Liver (tissue), 8 donors: ENCODE measurements at regions not wholly inside any gene's neighbourhood (a gene's known extent, or its start where the extent isn't known, plus 50 kb on each side); places are given as distances from the start of the nearest gene placed in this dataset.
A peak's percentile ranks its signal among the peaks of the same experiment; 100 is the strongest.

ENCODE experiments used
- DNase-seq: peaks from one replicate; pipeline ENCODE4 v3.0.0-alpha.2; 2017; ENCODE audit warnings: low spot score
- H3K27ac ChIP-seq, 2 donors: one replicate each; pipeline ENCODE4 v1.7.0; 2013; ENCODE audit warnings: inconsistent platforms in 2 of 2, low read length in 2 of 2, control low read depth in 1 of 2, low read depth in 1 of 2, mild to moderate bottlenecking in 1 of 2
- H3K27me3 ChIP-seq, 4 donors: one replicate each; pipeline versions ENCODE4 v1.6.1 to v1.7.0; 2013; ENCODE audit warnings: low read length in 3 of 4, inconsistent platforms in 1 of 4, mild to moderate bottlenecking in 1 of 4, moderate library complexity in 1 of 4; ENCODE audit not compliant: control insufficient read depth in 4 of 4, insufficient read depth in 4 of 4
- H3K36me3 ChIP-seq, 4 donors: one replicate each; pipeline versions ENCODE4 v1.6.1 to v1.7.0; 2013; ENCODE audit warnings: low read length in 3 of 4, mild to moderate bottlenecking in 3 of 4, low read depth in 1 of 4, moderate library complexity in 1 of 4; ENCODE audit not compliant: control insufficient read depth in 4 of 4, insufficient read depth in 3 of 4
- H3K4me1 ChIP-seq, 4 donors: one replicate each; pipeline versions ENCODE4 v1.6.1 to v1.7.0; 2013; ENCODE audit warnings: low read length in 3 of 4, mild to moderate bottlenecking in 3 of 4, moderate library complexity in 1 of 4; ENCODE audit not compliant: control insufficient read depth in 4 of 4, insufficient read depth in 4 of 4
- H3K4me3 ChIP-seq, 3 donors: one replicate each; pipeline versions ENCODE4 v1.6.1 to v1.7.0; 2013; ENCODE audit warnings: low read length in 3 of 3, control low read depth in 1 of 3, low read depth in 1 of 3, mild to moderate bottlenecking in 1 of 3
- H3K9ac ChIP-seq, 2 donors: one replicate each; pipeline ENCODE4 v1.7.0; 2013; ENCODE audit warnings: low read length in 2 of 2, mild to moderate bottlenecking in 2 of 2, moderate library complexity in 2 of 2, control low read depth in 1 of 2, low read depth in 1 of 2
- H3K9me3 ChIP-seq, 4 donors: one replicate each; pipeline versions ENCODE4 v1.6.1 to v1.7.0; 2013; ENCODE audit warnings: low read length in 3 of 4; ENCODE audit not compliant: control insufficient read depth in 4 of 4
- CTCF ChIP-seq: fragments of 150-350 bp; IDR thresholded peaks from 2 replicates; pipeline ENCODE4 v1.5.1; 2017; ENCODE audit warnings: improper control_type of control experiment, low read depth, low read length; ENCODE audit not compliant: missing input control
- EGR1 ChIP-seq, 2 donors: IDR thresholded peaks; 2 replicates each; pipeline ENCODE4 v1.6.1; 2016 to 2018; ENCODE audit warnings: antibody characterized with exemption in 2 of 2, low read depth in 2 of 2
- FOXA1 ChIP-seq: IDR thresholded peaks from 2 replicates; pipeline ENCODE4 v1.6.1; 2016; ENCODE audit warnings: antibody characterized with exemption
- FOXA2 ChIP-seq: IDR thresholded peaks from 2 replicates; pipeline ENCODE4 v1.6.1; 2016; ENCODE audit warnings: antibody characterized with exemption
- GABPA ChIP-seq, 2 donors: IDR thresholded peaks in 1 of 2; conservative IDR thresholded peaks in 1 of 2; 2 replicates each; pipeline ENCODE4 v1.6.1; 2016; ENCODE audit warnings: antibody characterized with exemption in 2 of 2, mild to moderate bottlenecking in 1 of 2, moderate library complexity in 1 of 2
- HNF4A ChIP-seq, 2 donors: conservative IDR thresholded peaks; 2 replicates each; pipeline ENCODE4 v1.6.1; 2016; ENCODE audit warnings: antibody characterized with exemption in 2 of 2, mild to moderate bottlenecking in 2 of 2
- HNF4G ChIP-seq: IDR thresholded peaks from 2 replicates; pipeline ENCODE4 v1.6.1; 2016; ENCODE audit warnings: antibody characterized with exemption
- JUND ChIP-seq, 2 donors: IDR thresholded peaks; 2 replicates each; pipeline ENCODE4 v1.6.1; 2016; ENCODE audit warnings: antibody characterized with exemption in 2 of 2
- NR2F2 ChIP-seq: IDR thresholded peaks from 2 replicates; pipeline ENCODE4 v1.6.1; 2016; ENCODE audit warnings: antibody characterized with exemption
- RAD21 ChIP-seq, 2 donors: IDR thresholded peaks; 2 replicates each; pipeline ENCODE4 v1.6.1; 2016; ENCODE audit warnings: antibody characterized with exemption in 2 of 2, mild to moderate bottlenecking in 2 of 2
- REST ChIP-seq: IDR thresholded peaks from 2 replicates; pipeline ENCODE4 v1.6.1; 2016; ENCODE audit warnings: antibody characterized with exemption, mild to moderate bottlenecking
- RXRA ChIP-seq, 2 donors: IDR thresholded peaks; 2 replicates each; pipeline ENCODE4 v1.6.1; 2017 to 2018; ENCODE audit warnings: antibody characterized with exemption in 2 of 2, mild to moderate bottlenecking in 1 of 2
- SP1 ChIP-seq: IDR thresholded peaks from 2 replicates; pipeline ENCODE4 v1.6.1; 2018; ENCODE audit warnings: antibody characterized with exemption, mild to moderate bottlenecking
- TAF1 ChIP-seq: conservative IDR thresholded peaks from 2 replicates; pipeline ENCODE4 v1.6.1; 2016; ENCODE audit warnings: antibody characterized with exemption, mild to moderate bottlenecking
- YY1 ChIP-seq: IDR thresholded peaks from 2 replicates; pipeline ENCODE4 v1.6.1; 2016; ENCODE audit warnings: antibody characterized with exemption, mild to moderate bottlenecking
- ZBTB33 ChIP-seq: IDR thresholded peaks from 2 replicates; pipeline ENCODE4 v1.6.1; 2016; ENCODE audit warnings: antibody characterized with exemption
- WGBS: extraction: QIAGEN DNeasy Blood & Tissue Kit; methylation state at CpG from one replicate; pipeline ENCODE4 v1.1.7; 2013; 5-methylcytosine and 5-hydroxymethylcytosine counted together
- TF ChIP-seq, protein P1 (sequence below): IDR thresholded peaks from 2 replicates; pipeline ENCODE4 v1.6.1; 2016; ENCODE audit warnings: antibody characterized with exemption
- TF ChIP-seq, protein P2 (sequence below): IDR thresholded peaks from 2 replicates; pipeline ENCODE4 v1.6.1; 2016; ENCODE audit warnings: antibody characterized with exemption
- donor health status: healthy.
- donor health status: healthy.
- donor health status: healthy.
- donor health status: healthy.
- donor health status: healthy.

DNA sequence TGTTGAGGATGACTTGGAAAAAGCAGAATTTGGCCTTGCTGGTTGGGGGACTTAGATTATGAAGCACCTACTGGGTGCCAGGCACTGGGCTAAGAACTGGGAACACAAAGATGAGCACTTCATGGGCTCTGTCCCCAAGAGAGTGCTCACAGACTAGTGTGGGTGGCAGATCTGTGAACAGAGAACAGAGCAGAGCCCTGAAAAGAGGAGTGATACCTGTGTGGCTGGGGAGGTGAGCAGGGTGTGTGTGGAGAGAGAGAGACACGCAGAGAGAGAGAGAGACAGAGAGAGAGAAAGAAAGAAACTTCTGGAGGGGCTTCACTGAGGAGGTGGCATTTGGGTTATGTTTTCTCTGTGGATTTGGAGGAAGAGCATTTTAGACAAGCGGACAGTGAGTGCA lies 61.1 kb upstream of the PPP2R5A start:
- Histone ChIP-seq H3K27ac (no peak overlapping the region), H3K9ac (no peak overlapping the region), H3K9me3 (no peaks in the 10 kb centered on the region), H3K27me3 (no peaks in the 10 kb centered on the region), H3K36me3 (no peaks in the 10 kb centered on the region), H3K4me1 (peaks cover 0 to 30% (median 16%) of the 10 kb centered on the region in 4 donors), H3K4me3 (no peak overlapping the region)
- no peak for DNase-seq
- no peak for TF ChIP-seq RAD21 (IDR thresholded peaks at IDR 0.05)
- no peak for TF ChIP-seq REST
- no peak for TF ChIP-seq RXRA (IDR thresholded peaks at IDR 0.05)
- no peak for TF ChIP-seq CTCF
- TF ChIP-seq FOXA1: no peak
- no peak for TF ChIP-seq SP1
- TF ChIP-seq, protein P1, sequence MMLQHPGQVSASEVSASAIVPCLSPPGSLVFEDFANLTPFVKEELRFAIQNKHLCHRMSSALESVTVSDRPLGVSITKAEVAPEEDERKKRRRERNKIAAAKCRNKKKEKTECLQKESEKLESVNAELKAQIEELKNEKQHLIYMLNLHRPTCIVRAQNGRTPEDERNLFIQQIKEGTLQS: no peak
- TF ChIP-seq, protein P2, sequence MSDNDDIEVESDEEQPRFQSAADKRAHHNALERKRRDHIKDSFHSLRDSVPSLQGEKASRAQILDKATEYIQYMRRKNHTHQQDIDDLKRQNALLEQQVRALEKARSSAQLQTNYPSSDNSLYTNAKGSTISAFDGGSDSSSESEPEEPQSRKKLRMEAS: no peak
- no peak for TF ChIP-seq EGR1 (IDR thresholded peaks at IDR 0.05; ENCODE audit: low read depth in 2 of 2)
- no peak for TF ChIP-seq JUND (IDR thresholded peaks at IDR 0.05)
- no peak for TF ChIP-seq YY1
- TF ChIP-seq TAF1: no peak
- no peak for TF ChIP-seq FOXA2
- no peak for TF ChIP-seq HNF4G
- 89% methylated on average over 2 of the region's 2 CpGs for WGBS

DNA sequence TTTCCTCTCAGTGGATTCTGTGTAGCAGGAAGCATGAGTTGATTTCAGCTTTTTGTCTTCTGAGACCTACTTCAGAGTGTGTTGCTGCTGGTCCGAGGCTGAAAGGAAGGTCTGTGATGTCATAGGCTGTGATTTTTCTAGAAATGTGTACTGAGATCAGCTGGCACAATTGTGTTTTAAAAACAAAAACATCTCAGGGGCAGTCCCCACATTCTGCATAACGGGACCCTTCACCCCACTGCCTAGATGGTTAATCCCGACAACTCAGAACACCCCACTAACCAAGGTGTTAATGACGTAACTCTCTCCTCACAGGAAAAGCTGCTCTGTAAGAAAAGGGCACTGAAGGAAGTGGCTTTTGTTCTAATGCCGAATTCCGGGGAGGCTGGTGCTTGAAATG lies 59.8 kb upstream of the PPP2R5A start:
- WGBS: 61% methylated on average over 6 of the region's 6 CpGs
- no peak for DNase-seq
- Histone ChIP-seq H3K4me1 (peaks cover 0 to 40% (median 19%) of the 10 kb centered on the region in 4 donors), H3K36me3 (no peaks in the 10 kb centered on the region), H3K27ac (peak overlapping the region in 1 of 2 donors; percentile 11), H3K27me3 (no peaks in the 10 kb centered on the region), H3K4me3 (no peak overlapping the region), H3K9ac (no peak overlapping the region), H3K9me3 (no peaks in the 10 kb centered on the region)
- TF ChIP-seq GABPA (IDR thresholded peaks at IDR 0.05 in 1 of 2, conservative IDR thresholded peaks at IDR 0.05 in 1 of 2): no peak
- no peak for TF ChIP-seq FOXA1
- TF ChIP-seq ZBTB33: no peak
- no peak for TF ChIP-seq FOXA2
- TF ChIP-seq NR2F2: no peak
- TF ChIP-seq, protein P2: no peak
- no peak for TF ChIP-seq YY1
- no peak for TF ChIP-seq CTCF
- TF ChIP-seq RXRA (IDR thresholded peaks at IDR 0.05): no peak
- TF ChIP-seq JUND (IDR thresholded peaks at IDR 0.05): no peak
- TF ChIP-seq REST: no peak
- TF ChIP-seq TAF1: no peak
- TF ChIP-seq SP1: no peak
- TF ChIP-seq EGR1 (IDR thresholded peaks at IDR 0.05; ENCODE audit: low read depth in 2 of 2): no peak
- no peak for TF ChIP-seq HNF4G
- no peak for TF ChIP-seq HNF4A (conservative IDR thresholded peaks at IDR 0.05)
